GM19324 (cell line): ENCODE measurements at regions not wholly inside any gene's neighbourhood (a gene's known extent, or its start where the extent isn't known, plus 50 kb on each side); places are given as distances from the start of the nearest gene placed in this dataset.
"Not testable (repeated sequence)": the region's sequence is repeated elsewhere in the genome, so short reads cannot be mapped to it uniquely, and the experiment has no call there.

Source experiments
- ATAC-seq: cut with Tn5 transposase; IDR thresholded peaks from one replicate; pipeline ENCODE4 v1.9.1; 2021; ENCODE audit warnings: mild to moderate bottlenecking, moderate library complexity; ENCODE audit not compliant: unreplicated experiment, low FRiP score

GRCh38 chr1:34366875-34367624, 190.3 kb downstream of the C1orf94 start:
- no peak for ATAC-seq

- no peak for ATAC-seq
Observed at GRCh38 chr1:34367954-34368353, 191.2 kb downstream of the C1orf94 start.

GRCh38 chr1:34369701-34370455, 193.2 kb downstream of the C1orf94 start:
- no peak for ATAC-seq

GRCh38 chr1:34370748-34371147, 194.0 kb downstream of the C1orf94 start:
- ATAC-seq = no peak

- not testable (repeated sequence) for ATAC-seq
Observed at GRCh38 chr1:34371179-34371578, 194.5 kb downstream of the C1orf94 start.

GRCh38 chr1:34371829-34372532, 195.3 kb downstream of the C1orf94 start:
- no peak for ATAC-seq

GRCh38 chr1:34372891-34373290, 196.2 kb downstream of the C1orf94 start:
- no peak for ATAC-seq

GRCh38 chr1:34373912-34374311, 197.2 kb downstream of the C1orf94 start:
- ATAC-seq = no peak

GRCh38 chr1:34376531-34376930, 199.8 kb downstream of the C1orf94 start:
- ATAC-seq = no peak

GRCh38 chr1:34378968-34379856, 202.5 kb downstream of the C1orf94 start:
- no peak for ATAC-seq

- no peak for ATAC-seq
Observed at GRCh38 chr1:34379911-34380310, 203.2 kb downstream of the C1orf94 start.

- ATAC-seq = no peak
Observed at GRCh38 chr1:34380526-34381124, 203.9 kb downstream of the C1orf94 start.

GRCh38 chr1:34389974-34390373, 213.3 kb downstream of the C1orf94 start:
- ATAC-seq = no peak

- ATAC-seq = no peak
Observed at GRCh38 chr1:34396042-34396441, 219.3 kb downstream of the C1orf94 start.

- ATAC-seq = no peak
Observed at GRCh38 chr1:34398241-34398915, 221.7 kb downstream of the C1orf94 start.

- no peak for ATAC-seq
Observed at GRCh38 chr1:34398916-34399275, 222.2 kb downstream of the C1orf94 start.

GRCh38 chr1:34400675-34401074, 224.0 kb downstream of the C1orf94 start:
- ATAC-seq = no peak

GRCh38 chr1:34403156-34403555, 226.4 kb downstream of the C1orf94 start:
- ATAC-seq = no peak

GRCh38 chr1:34404804-34405203, 228.1 kb downstream of the C1orf94 start:
- no peak for ATAC-seq
